Osteoblast (primary cell): ENCODE measurements at regions not wholly inside any gene's neighbourhood (a gene's known extent, or its start where the extent isn't known, plus 50 kb on each side); places are given as distances from the start of the nearest gene placed in this dataset.

Experiments used
- DNase-seq: peaks from one replicate; pipeline ENCODE4 v3.0.0; 2011; ENCODE audit warnings: low spot score, mixed read lengths; ENCODE audit not compliant: insufficient read length; ENCODE audit errors: missing footprints
- H2AFZ ChIP-seq: 2 replicates; pipeline ENCODE4 v1.6.0; 2011; ENCODE audit warnings: mild to moderate bottlenecking, low read length
- H3K27ac ChIP-seq: 2 replicates; pipeline ENCODE4 v1.5.1; 2011; ENCODE audit warnings: mild to moderate bottlenecking, low read depth, low read length, moderate library complexity
- H3K27me3 ChIP-seq: 2 replicates; pipeline ENCODE4 v1.6.0; 2012; ENCODE audit warnings: mild to moderate bottlenecking, control low read depth, inconsistent platforms, low read length, moderate library complexity; ENCODE audit not compliant: insufficient read depth
- H3K36me3 ChIP-seq: 2 replicates; pipeline ENCODE4 v1.5.1; 2011; ENCODE audit warnings: mild to moderate bottlenecking, low read length, control low read depth, moderate library complexity; ENCODE audit not compliant: insufficient read depth
- H3K4me1 ChIP-seq: 2 replicates; pipeline ENCODE4 v1.5.1; 2011; ENCODE audit warnings: mild to moderate bottlenecking, low read length, control low read depth, moderate library complexity; ENCODE audit not compliant: insufficient read depth
- H3K4me2 ChIP-seq: 2 replicates; pipeline ENCODE4 v1.6.0; 2011; ENCODE audit warnings: mild to moderate bottlenecking, low read length; ENCODE audit not compliant: insufficient read depth
- H3K4me3 ChIP-seq: fragments of 200-600 bp; sonication (generic); 3 replicates; pipeline ENCODE4 v1.5.1; 2012; ENCODE audit warnings: mild to moderate bottlenecking, low read length, inconsistent platforms; ENCODE audit not compliant: insufficient read depth
- H3K79me2 ChIP-seq: 2 replicates; pipeline ENCODE4 v1.6.0; 2012; ENCODE audit warnings: mild to moderate bottlenecking, low read length, control low read depth, inconsistent platforms; ENCODE audit not compliant: insufficient read depth
- H3K9me3 ChIP-seq: 2 replicates; pipeline ENCODE4 v1.5.1; 2011; ENCODE audit warnings: low read depth, low read length, control low read depth
- H4K20me1 ChIP-seq: 2 replicates; pipeline ENCODE4 v1.6.0; 2012; ENCODE audit warnings: mild to moderate bottlenecking, low read length, control low read depth; ENCODE audit not compliant: insufficient read depth
- TF ChIP-seq, protein P1 (sequence below): IDR thresholded peaks from 2 replicates; pipeline ENCODE4 v1.5.1; 2011; ENCODE audit warnings: mild to moderate bottlenecking, low read depth, low read length, moderate library complexity; ENCODE audit errors: extremely low read depth

GRCh38 chr16:6363396-6363795, 969.2 kb upstream of the RBFOX1 start:
- no peaks in the 10 kb centered on the region for H3K4me1 ChIP-seq
- H4K20me1 ChIP-seq: no peaks in the 10 kb centered on the region
- H3K4me3 ChIP-seq: no peak overlapping the region
- no peak overlapping the region for H2AFZ ChIP-seq
- no peak for DNase-seq
- no peak overlapping the region for H3K4me2 ChIP-seq
- no peaks in the 10 kb centered on the region for H3K36me3 ChIP-seq
- no peak overlapping the region for H3K27ac ChIP-seq
- no peaks in the 10 kb centered on the region for H3K79me2 ChIP-seq
- H3K27me3 ChIP-seq: no peaks in the 10 kb centered on the region
- TF ChIP-seq, protein P1, sequence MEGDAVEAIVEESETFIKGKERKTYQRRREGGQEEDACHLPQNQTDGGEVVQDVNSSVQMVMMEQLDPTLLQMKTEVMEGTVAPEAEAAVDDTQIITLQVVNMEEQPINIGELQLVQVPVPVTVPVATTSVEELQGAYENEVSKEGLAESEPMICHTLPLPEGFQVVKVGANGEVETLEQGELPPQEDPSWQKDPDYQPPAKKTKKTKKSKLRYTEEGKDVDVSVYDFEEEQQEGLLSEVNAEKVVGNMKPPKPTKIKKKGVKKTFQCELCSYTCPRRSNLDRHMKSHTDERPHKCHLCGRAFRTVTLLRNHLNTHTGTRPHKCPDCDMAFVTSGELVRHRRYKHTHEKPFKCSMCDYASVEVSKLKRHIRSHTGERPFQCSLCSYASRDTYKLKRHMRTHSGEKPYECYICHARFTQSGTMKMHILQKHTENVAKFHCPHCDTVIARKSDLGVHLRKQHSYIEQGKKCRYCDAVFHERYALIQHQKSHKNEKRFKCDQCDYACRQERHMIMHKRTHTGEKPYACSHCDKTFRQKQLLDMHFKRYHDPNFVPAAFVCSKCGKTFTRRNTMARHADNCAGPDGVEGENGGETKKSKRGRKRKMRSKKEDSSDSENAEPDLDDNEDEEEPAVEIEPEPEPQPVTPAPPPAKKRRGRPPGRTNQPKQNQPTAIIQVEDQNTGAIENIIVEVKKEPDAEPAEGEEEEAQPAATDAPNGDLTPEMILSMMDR: no peak
- peaks cover 3% of the 10 kb centered on the region for H3K9me3 ChIP-seq

DNA sequence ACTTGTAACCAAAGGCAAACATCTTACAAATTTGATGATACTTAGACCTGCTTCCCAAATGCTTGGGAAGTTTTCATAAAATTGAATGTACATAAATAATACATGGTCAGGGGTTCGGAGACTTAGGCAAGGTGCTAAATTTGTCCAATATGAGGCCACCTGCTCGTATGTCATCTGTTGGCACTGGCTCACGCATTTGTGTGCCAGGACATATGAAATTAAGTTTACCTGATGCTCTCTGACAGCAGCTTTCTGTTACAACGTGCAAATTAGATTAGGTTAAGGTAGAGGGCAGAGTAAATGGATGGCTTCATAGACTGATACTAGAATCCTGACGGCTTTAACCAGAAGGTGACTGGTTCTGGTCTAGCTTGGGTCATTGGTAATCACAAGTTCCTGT, 970.3 kb upstream of the RBFOX1 start:
- H3K9me3 ChIP-seq: peaks cover 5% of the 10 kb centered on the region
- H3K4me3 ChIP-seq: no peak overlapping the region
- no peaks in the 10 kb centered on the region for H3K36me3 ChIP-seq
- H3K27ac ChIP-seq: no peak overlapping the region
- no peaks in the 10 kb centered on the region for H3K27me3 ChIP-seq
- H4K20me1 ChIP-seq: no peaks in the 10 kb centered on the region
- no peak overlapping the region for H3K4me2 ChIP-seq
- DNase-seq: no peak
- no peaks in the 10 kb centered on the region for H3K79me2 ChIP-seq
- H3K4me1 ChIP-seq: no peaks in the 10 kb centered on the region
- TF ChIP-seq, protein P1: no peak
- H2AFZ ChIP-seq: no peak overlapping the region

DNA sequence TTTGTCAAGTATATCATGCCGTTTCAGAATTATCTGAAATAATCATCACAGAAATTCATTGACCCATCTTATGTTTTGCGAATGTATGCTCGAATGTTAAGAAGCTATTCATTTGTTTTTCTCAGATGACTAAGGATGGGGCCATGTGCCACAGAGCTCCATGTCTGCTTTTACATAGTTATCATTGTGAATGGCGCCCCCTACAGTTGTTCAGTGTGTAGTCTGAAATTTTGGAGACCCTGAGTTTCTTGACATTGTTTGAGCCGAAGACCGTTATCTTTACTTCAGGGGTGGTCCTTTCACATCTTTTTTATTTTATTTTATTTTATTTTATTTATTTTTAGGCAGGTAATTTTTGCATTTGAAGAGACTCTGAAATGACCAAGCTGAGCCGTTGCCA, 972.0 kb upstream of the RBFOX1 start:
- no peak for DNase-seq
- Histone ChIP-seq H3K4me2 (no peak overlapping the region), H3K79me2 (no peaks in the 10 kb centered on the region), H3K4me3 (no peak overlapping the region), H3K36me3 (no peaks in the 10 kb centered on the region), H4K20me1 (no peaks in the 10 kb centered on the region), H3K27me3 (no peaks in the 10 kb centered on the region), H3K27ac (no peak overlapping the region), H3K9me3 (peaks cover 5% of the 10 kb centered on the region), H3K4me1 (no peaks in the 10 kb centered on the region), H2AFZ (no peak overlapping the region)
- TF ChIP-seq, protein P1: no peak

- Histone ChIP-seq H2AFZ (no peak overlapping the region), H3K36me3 (no peaks in the 10 kb centered on the region), H3K79me2 (no peaks in the 10 kb centered on the region), H3K9me3 (peaks cover 9% of the 10 kb centered on the region), H3K4me3 (no peak overlapping the region), H3K27me3 (no peaks in the 10 kb centered on the region), H3K4me2 (no peak overlapping the region), H4K20me1 (no peaks in the 10 kb centered on the region), H3K27ac (no peak overlapping the region), H3K4me1 (no peaks in the 10 kb centered on the region)
- TF ChIP-seq, protein P1: no peak
- no peak for DNase-seq
Measured at GRCh38 chr16:6356911-6357310, 975.7 kb upstream of the RBFOX1 start.
